NCI-H1105 treated with DMSO at 0.1 percent for 48 hours (cell line): ENCODE measurements at regions not wholly inside any gene's neighbourhood (a gene's known extent, or its start where the extent isn't known, plus 50 kb on each side); places are given as distances from the start of the nearest gene placed in this dataset.
A peak's percentile ranks its signal among the peaks of the same experiment; 100 is the strongest.

Source experiments
- DNase-seq: peaks from one replicate; lab custom pipeline; 2025; lab: John Stamatoyannopoulos, UW

- DNase-seq: no peak
These were observed 85.4 kb upstream of the PLXNC1 start for GRCh38 chr12:94062796-94063635.

GRCh38 chr12:94070520-94070919 is 77.9 kb upstream of the PLXNC1 start:
- no peak for DNase-seq

GRCh38 chr12:94071258-94071657 is 77.1 kb upstream of the PLXNC1 start:
- DNase-seq: no peak

GRCh38 chr12:94073441-94074051 is 74.8 kb upstream of the PLXNC1 start:
- DNase-seq: no peak

GRCh38 chr12:94074216-94074979 is 74.0 kb upstream of the PLXNC1 start:
- no peak for DNase-seq

- no peak for DNase-seq
These were observed 73.3 kb upstream of the PLXNC1 start for GRCh38 chr12:94074980-94075629.

- no peak for DNase-seq
These were observed 71.2 kb upstream of the PLXNC1 start for GRCh38 chr12:94077209-94077608.

- no peak for DNase-seq
These were observed 70.1 kb upstream of the PLXNC1 start for GRCh38 chr12:94078138-94078723.

GRCh38 chr12:94078736-94079509 is 69.5 kb upstream of the PLXNC1 start:
- DNase-seq: no peak

GRCh38 chr12:94079566-94080340 is 68.6 kb upstream of the PLXNC1 start:
- DNase-seq: no peak

- peak; percentile 34 for DNase-seq
These were observed 67.9 kb upstream of the PLXNC1 start for GRCh38 chr12:94080341-94081009.

GRCh38 chr12:94082690-94083089 is 65.7 kb upstream of the PLXNC1 start:
- DNase-seq: no peak

GRCh38 chr12:94089891-94090290 is 58.5 kb upstream of the PLXNC1 start:
- no peak for DNase-seq

- DNase-seq: no peak
These were observed 56.8 kb upstream of the PLXNC1 start for GRCh38 chr12:94091624-94092023.

- no peak for DNase-seq
These were observed 55.7 kb upstream of the PLXNC1 start for GRCh38 chr12:94092516-94093241.

GRCh38 chr12:94094700-94095099 is 53.7 kb upstream of the PLXNC1 start:
- no peak for DNase-seq

GRCh38 chr12:94095618-94096017 is 52.8 kb upstream of the PLXNC1 start:
- no peak for DNase-seq

- no peak for DNase-seq
These were observed 49.9 kb upstream of the PLXNC1 start for GRCh38 chr12:94098466-94098865.
